ENCODE measurements at regions not wholly inside any gene's neighbourhood (a gene's known extent, or its start where the extent isn't known, plus 50 kb on each side); places are given as distances from the start of the nearest gene placed in this dataset.

- Histone ChIP-seq H3K4me1 (ENCODE audit: insufficient read depth, low read length, severe bottlenecking) (no peaks in the 10 kb centered on the region), H3K4me2 (ENCODE audit: low read length) (no peak overlapping the region), H3F3A (ENCODE audit: insufficient read depth, low read length) (no peaks in the 10 kb centered on the region), H3K9me2 (ENCODE audit: low read depth, low read length) (no peaks in the 10 kb centered on the region), H2AFZ (ENCODE audit: low read length) (no peak overlapping the region), H3K79me2 (ENCODE audit: insufficient read depth, low read length) (no peaks in the 10 kb centered on the region), H3K27ac (ENCODE audit: low read depth, low read length, poor library complexity, severe bottlenecking) (no peak overlapping the region), H3K9ac (ENCODE audit: low read length) (no peak overlapping the region), H4K20me1 (ENCODE audit: insufficient read depth, low read length) (no peaks in the 10 kb centered on the region), H3K4me3 (ENCODE audit: low read depth, low read length, poor library complexity, severe bottlenecking) (no peak overlapping the region), H3K9me3 (ENCODE audit: low read length) (no peaks in the 10 kb centered on the region), H3K27me3 (ENCODE audit: insufficient read depth, low read length) (no peaks in the 10 kb centered on the region), H3K36me3 (ENCODE audit: insufficient read depth, low read length) (no peaks in the 10 kb centered on the region)
- no peak for TF ChIP-seq EZH2 (IDR thresholded peaks at IDR 0.05; ENCODE audit: borderline replicate concordance, low read length)
- no peak for TF ChIP-seq CTCF (IDR thresholded peaks at IDR 0.05; ENCODE audit: low read length)
Observed at GRCh38 chr1:172980456-172980855, 70.3 kb downstream of the TNFSF18 start.

- Histone ChIP-seq H3K9ac (ENCODE audit: low read length) (no peak overlapping the region), H3F3A (ENCODE audit: insufficient read depth, low read length) (no peaks in the 10 kb centered on the region), H3K79me2 (ENCODE audit: insufficient read depth, low read length) (no peaks in the 10 kb centered on the region), H3K27ac (ENCODE audit: low read depth, low read length, poor library complexity, severe bottlenecking) (no peak overlapping the region), H4K20me1 (ENCODE audit: insufficient read depth, low read length) (no peaks in the 10 kb centered on the region), H3K4me3 (ENCODE audit: low read depth, low read length, poor library complexity, severe bottlenecking) (no peak overlapping the region), H3K4me2 (ENCODE audit: low read length) (no peak overlapping the region), H3K9me3 (ENCODE audit: low read length) (no peaks in the 10 kb centered on the region), H3K27me3 (ENCODE audit: insufficient read depth, low read length) (no peaks in the 10 kb centered on the region), H3K4me1 (ENCODE audit: insufficient read depth, low read length, severe bottlenecking) (no peaks in the 10 kb centered on the region), H3K36me3 (ENCODE audit: insufficient read depth, low read length) (no peaks in the 10 kb centered on the region), H2AFZ (ENCODE audit: low read length) (no peak overlapping the region), H3K9me2 (ENCODE audit: low read depth, low read length) (no peaks in the 10 kb centered on the region)
- no peak for TF ChIP-seq EZH2 (IDR thresholded peaks at IDR 0.05; ENCODE audit: borderline replicate concordance, low read length)
- TF ChIP-seq CTCF (IDR thresholded peaks at IDR 0.05; ENCODE audit: low read length), result no peak
Observed at GRCh38 chr1:172980971-172981370, 69.8 kb downstream of the TNFSF18 start.
